Left lung (tissue), 4 donors: ENCODE measurements at regions not wholly inside any gene's neighbourhood (a gene's known extent, or its start where the extent isn't known, plus 50 kb on each side); places are given as distances from the start of the nearest gene placed in this dataset.

Experiments
- ATAC-seq: fragments of 200-7000 bp; cut with Tn5 transposase; one replicate; pipeline ENCODE4 v1.9.1; 2020; ENCODE audit warnings: moderate library complexity
- DNase-seq, 4 donors: peaks; one replicate each; pipeline ENCODE4 v3.0.0-alpha.2; 2013 to 2020
- H3K27ac ChIP-seq, 2 donors: fragments of 200-600 bp; sonication (generic) in 1 of 2; one replicate each; pipeline versions ENCODE4 v1.5.0 to v1.8.0; 2020 to 2021
- H3K27me3 ChIP-seq, 2 donors: fragments of 200-600 bp; sonication (generic) in 1 of 2; one replicate each; pipeline versions ENCODE4 v1.5.0 to v1.8.0; 2020 to 2021
- H3K36me3 ChIP-seq, 2 donors: fragments of 200-600 bp; sonication (generic) in 1 of 2; one replicate each; pipeline versions ENCODE4 v1.5.0 to v1.8.0; 2020 to 2021
- H3K4me1 ChIP-seq, 2 donors: fragments of 200-600 bp; one replicate each; pipeline ENCODE4 v1.8.0; 2021
- H3K4me3 ChIP-seq, 2 donors: fragments of 200-600 bp; sonication (generic) in 1 of 2; one replicate each; pipeline versions ENCODE4 v1.5.0 to v1.8.0; 2020 to 2021; ENCODE audit warnings: mild to moderate bottlenecking in 1 of 2
- H3K9me3 ChIP-seq, 2 donors: fragments of 200-600 bp; sonication (generic) in 1 of 2; one replicate each; pipeline versions ENCODE4 v1.5.0 to v1.8.0; 2020 to 2021
- intact Hi-C, 2 donors: fragments of 100-400 bp; cut with DNase I; formaldehyde crosslinking; loops; one replicate each; pipeline versions ENCODE4 v1.11.2 to v1.14.2; 2022
- TF ChIP-seq, protein P1 (sequence below), 2 donors: fragments of 200-600 bp; sonication (generic) in 1 of 2; IDR thresholded peaks; one replicate each; pipeline versions ENCODE4 v1.5.0 to v1.8.0; 2021; ENCODE audit warnings: antibody characterized with exemption in 2 of 2
- donor health status: DM: no; HTN: yes; CAD: no.
- donor health status: DM: no; HTN: no; CAD: no.

- H3K36me3 ChIP-seq = no peaks in the 10 kb centered on the region
- no peaks in the 10 kb centered on the region for H3K27me3 ChIP-seq
- TF ChIP-seq, protein P1, sequence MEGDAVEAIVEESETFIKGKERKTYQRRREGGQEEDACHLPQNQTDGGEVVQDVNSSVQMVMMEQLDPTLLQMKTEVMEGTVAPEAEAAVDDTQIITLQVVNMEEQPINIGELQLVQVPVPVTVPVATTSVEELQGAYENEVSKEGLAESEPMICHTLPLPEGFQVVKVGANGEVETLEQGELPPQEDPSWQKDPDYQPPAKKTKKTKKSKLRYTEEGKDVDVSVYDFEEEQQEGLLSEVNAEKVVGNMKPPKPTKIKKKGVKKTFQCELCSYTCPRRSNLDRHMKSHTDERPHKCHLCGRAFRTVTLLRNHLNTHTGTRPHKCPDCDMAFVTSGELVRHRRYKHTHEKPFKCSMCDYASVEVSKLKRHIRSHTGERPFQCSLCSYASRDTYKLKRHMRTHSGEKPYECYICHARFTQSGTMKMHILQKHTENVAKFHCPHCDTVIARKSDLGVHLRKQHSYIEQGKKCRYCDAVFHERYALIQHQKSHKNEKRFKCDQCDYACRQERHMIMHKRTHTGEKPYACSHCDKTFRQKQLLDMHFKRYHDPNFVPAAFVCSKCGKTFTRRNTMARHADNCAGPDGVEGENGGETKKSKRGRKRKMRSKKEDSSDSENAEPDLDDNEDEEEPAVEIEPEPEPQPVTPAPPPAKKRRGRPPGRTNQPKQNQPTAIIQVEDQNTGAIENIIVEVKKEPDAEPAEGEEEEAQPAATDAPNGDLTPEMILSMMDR (IDR thresholded peaks at IDR 0.05) = no peak
- DNase-seq (no peak), ATAC-seq (no peak)
- H3K27ac ChIP-seq = no peak overlapping the region
- no peak overlapping the region for H3K4me3 ChIP-seq
- H3K4me1 ChIP-seq = no peaks in the 10 kb centered on the region
- no peaks in the 10 kb centered on the region for H3K9me3 ChIP-seq
- intact Hi-C loops = no loop called here
Measured at GRCh38 chr14:82911930-82912329, 1378.3 kb upstream of the SEL1L start.

DNA sequence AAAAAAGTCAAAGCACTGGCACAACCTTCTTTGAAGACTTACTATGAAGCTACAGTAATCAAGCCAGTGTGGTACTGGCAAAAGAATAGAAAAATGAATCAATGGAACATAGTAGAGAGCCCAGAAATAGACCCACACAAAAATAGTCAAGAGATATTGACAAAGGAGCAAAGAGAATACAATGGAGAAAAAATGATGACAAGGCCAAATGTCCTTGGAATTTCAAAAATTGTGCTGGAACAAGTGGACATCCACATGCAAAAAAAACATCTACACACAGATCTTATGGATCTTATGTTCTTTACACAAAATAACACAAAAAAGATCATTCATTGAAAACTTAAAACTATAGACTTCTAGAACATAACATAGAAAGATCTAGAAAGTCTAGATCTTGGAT is 1379.7 kb upstream of the SEL1L start:
- Histone ChIP-seq H3K4me3 (no peak overlapping the region), H3K27me3 (no peaks in the 10 kb centered on the region), H3K4me1 (no peaks in the 10 kb centered on the region), H3K27ac (no peak overlapping the region), H3K36me3 (no peaks in the 10 kb centered on the region), H3K9me3 (no peaks in the 10 kb centered on the region)
- no peak for DNase-seq
- no peak for ATAC-seq
- TF ChIP-seq, protein P1 (IDR thresholded peaks at IDR 0.05) = no peak
- intact Hi-C loops = no loop called here

- no peaks in the 10 kb centered on the region for H3K9me3 ChIP-seq
- H3K27me3 ChIP-seq = no peaks in the 10 kb centered on the region
- ATAC-seq = no peak
- H3K4me3 ChIP-seq = no peak overlapping the region
- no peaks in the 10 kb centered on the region for H3K36me3 ChIP-seq
- TF ChIP-seq, protein P1 (IDR thresholded peaks at IDR 0.05) = no peak
- no peaks in the 10 kb centered on the region for H3K4me1 ChIP-seq
- H3K27ac ChIP-seq = no peak overlapping the region
- DNase-seq = no peak
- intact Hi-C loops = no loop called here
Measured at GRCh38 chr14:82915381-82915780, 1381.7 kb upstream of the SEL1L start.

DNA sequence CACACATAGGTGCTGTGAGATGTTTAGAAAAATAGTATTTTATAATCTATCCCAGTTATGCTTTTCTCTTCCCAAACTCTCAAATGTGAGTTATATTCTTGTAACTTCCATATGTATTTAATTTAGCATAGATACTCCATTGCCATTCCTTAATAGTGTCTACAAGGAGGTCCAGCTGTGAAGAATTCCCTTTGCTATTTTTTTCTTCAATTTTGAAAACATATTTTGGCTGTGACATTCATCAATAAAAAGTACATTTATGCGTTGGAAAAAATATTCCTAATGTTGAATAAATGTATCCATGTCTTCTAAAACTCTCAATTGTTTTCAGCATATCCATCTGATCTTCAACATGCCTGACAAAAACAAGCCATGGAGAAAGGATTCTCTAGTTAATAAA is 1402.0 kb upstream of the SEL1L start:
- Histone ChIP-seq H3K4me1 (no peaks in the 10 kb centered on the region), H3K4me3 (no peak overlapping the region), H3K9me3 (no peaks in the 10 kb centered on the region), H3K27ac (no peak overlapping the region), H3K36me3 (no peaks in the 10 kb centered on the region), H3K27me3 (no peaks in the 10 kb centered on the region)
- ATAC-seq (no peak), DNase-seq (no peak)
- TF ChIP-seq, protein P1 (IDR thresholded peaks at IDR 0.05) = no peak
- intact Hi-C loops = no loop called here

DNA sequence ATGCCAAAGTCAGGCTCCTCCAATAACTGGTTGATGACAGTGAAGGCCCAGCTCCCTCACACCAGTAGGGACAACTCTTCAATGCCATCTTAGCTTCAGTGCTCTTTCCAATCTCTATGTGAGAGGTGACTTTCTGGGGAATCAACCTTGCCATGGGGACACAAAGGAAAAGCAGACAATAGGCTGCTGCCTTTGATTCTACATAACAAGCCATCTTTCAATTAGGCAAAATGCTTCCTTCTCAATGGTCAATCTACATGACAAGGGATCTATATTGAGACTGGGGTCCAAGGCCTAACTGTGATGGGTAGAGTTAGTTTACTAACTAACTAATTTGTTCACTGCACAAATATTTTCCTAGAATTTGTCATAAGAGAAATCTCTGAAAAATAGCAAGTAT is 1417.5 kb upstream of the SEL1L start:
- H3K27ac ChIP-seq = no peak overlapping the region
- no peak for DNase-seq
- no peaks in the 10 kb centered on the region for H3K4me1 ChIP-seq
- ATAC-seq = no peak
- no peaks in the 10 kb centered on the region for H3K9me3 ChIP-seq
- intact Hi-C loops = no loop called here
- H3K36me3 ChIP-seq = no peaks in the 10 kb centered on the region
- TF ChIP-seq, protein P1 (IDR thresholded peaks at IDR 0.05) = no peak
- H3K27me3 ChIP-seq = no peaks in the 10 kb centered on the region
- H3K4me3 ChIP-seq = no peak overlapping the region
